ENCODE measurements at regions not wholly inside any gene's neighbourhood (a gene's known extent, or its start where the extent isn't known, plus 50 kb on each side); places are given as distances from the start of the nearest gene placed in this dataset.

DNA sequence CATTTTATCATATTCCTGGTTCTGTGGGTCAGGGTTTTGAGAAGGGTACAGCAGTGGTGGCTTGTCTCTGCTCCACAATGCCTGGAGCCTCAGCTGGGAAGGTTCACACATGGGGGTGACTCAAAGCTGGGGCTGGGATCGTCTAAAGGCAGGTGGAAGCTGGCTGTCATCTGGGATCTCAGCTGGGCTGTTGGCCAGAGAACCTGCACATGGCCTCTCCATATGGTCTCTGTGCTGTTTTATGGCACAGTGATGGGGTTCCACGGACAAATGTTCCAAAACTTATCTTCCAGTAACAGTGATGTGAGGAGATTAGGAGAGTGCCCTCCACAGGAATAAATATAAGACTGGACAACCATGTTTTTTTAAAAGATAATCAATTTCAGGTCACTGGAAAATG lies 191.4 kb downstream of the SS18 start:
- DNase-seq (ENCODE audit: low read depth), result no peak
- TF ChIP-seq, protein P1, sequence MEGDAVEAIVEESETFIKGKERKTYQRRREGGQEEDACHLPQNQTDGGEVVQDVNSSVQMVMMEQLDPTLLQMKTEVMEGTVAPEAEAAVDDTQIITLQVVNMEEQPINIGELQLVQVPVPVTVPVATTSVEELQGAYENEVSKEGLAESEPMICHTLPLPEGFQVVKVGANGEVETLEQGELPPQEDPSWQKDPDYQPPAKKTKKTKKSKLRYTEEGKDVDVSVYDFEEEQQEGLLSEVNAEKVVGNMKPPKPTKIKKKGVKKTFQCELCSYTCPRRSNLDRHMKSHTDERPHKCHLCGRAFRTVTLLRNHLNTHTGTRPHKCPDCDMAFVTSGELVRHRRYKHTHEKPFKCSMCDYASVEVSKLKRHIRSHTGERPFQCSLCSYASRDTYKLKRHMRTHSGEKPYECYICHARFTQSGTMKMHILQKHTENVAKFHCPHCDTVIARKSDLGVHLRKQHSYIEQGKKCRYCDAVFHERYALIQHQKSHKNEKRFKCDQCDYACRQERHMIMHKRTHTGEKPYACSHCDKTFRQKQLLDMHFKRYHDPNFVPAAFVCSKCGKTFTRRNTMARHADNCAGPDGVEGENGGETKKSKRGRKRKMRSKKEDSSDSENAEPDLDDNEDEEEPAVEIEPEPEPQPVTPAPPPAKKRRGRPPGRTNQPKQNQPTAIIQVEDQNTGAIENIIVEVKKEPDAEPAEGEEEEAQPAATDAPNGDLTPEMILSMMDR (conservative IDR thresholded peaks at IDR 0.05; ENCODE audit: control insufficient read depth, insufficient read depth, low read depth, low read length), result no peak
- H3K4me3 ChIP-seq (ENCODE audit: control insufficient read depth, low read depth, low read length), result no peak overlapping the region

DNA sequence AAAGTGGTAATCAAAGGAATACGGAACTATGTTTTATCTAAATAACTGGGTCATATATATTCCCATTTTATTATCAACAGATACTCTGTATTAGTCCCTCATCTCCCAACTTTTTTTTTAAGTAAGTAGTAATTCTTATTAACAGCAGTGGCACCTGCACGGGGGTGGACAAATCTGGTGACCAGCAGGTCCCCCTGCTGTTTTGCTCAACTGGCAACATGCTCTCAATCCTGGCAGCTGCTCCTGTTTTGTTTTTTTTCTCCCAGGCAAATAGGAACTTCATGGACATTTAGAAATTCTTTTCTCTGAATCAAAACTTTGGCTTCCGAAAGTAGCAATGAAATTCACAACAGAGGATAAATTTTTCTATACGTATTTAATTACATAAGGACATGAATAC lies 193.5 kb downstream of the SS18 start:
- DNase-seq (ENCODE audit: low read depth), result no peak
- TF ChIP-seq, protein P1 (conservative IDR thresholded peaks at IDR 0.05; ENCODE audit: control insufficient read depth, insufficient read depth, low read depth, low read length), result no peak
- no peak overlapping the region for H3K4me3 ChIP-seq (ENCODE audit: control insufficient read depth, low read depth, low read length)

DNA sequence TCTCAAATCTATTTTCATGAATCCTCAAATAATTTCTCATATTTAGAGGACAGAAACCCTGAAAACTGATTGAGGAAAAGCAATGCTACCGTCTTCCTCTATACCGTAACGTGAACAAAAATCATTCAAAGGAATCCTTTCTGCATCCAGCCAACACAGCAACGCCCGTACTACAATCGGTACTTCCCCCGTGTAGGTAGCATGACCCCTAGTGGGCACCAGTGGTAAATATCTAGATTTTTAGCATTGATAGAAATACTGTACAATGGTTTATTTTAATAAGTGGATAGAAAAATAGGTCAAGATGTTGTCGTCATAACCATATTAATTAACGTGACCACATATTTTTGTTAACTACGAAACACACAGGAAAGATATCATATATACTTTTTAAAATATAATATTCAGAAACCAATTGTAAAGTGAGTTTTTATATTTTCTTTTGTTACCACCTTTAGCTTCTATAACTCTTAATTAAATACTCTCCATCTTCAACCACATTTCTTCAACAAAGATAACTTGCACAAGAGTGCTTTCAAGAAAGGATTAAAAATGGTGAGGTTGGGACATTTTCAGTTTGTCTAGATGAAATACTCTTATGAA lies 194.1 kb downstream of the SS18 start:
- no peak overlapping the region for H3K4me3 ChIP-seq (ENCODE audit: control insufficient read depth, low read depth, low read length)
- DNase-seq (ENCODE audit: low read depth), result peak; percentile 59
- TF ChIP-seq, protein P1 (conservative IDR thresholded peaks at IDR 0.05; ENCODE audit: control insufficient read depth, insufficient read depth, low read depth, low read length), result peak; percentile 89

DNA sequence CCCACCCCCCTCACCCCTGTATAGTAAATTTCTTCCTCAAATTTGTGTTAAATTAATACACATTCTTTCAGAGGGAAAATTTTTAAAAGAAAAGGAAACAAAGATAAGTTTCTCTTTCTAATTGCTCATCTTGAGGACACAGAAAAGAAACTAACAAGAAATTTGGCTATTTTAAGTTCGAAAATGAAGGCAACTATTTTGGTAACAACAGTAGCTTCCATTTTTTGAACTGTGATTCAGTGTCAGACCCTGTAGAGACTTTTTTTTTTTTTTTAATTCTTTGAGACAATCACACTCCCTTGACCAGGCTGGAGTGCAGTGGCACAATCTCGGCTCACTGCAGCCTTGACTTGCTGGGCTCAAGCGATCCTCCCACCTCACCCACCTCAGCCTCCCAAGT lies 194.9 kb downstream of the SS18 start:
- TF ChIP-seq, protein P1 (conservative IDR thresholded peaks at IDR 0.05; ENCODE audit: control insufficient read depth, insufficient read depth, low read depth, low read length), result no peak
- no peak for DNase-seq (ENCODE audit: low read depth)
- no peak overlapping the region for H3K4me3 ChIP-seq (ENCODE audit: control insufficient read depth, low read depth, low read length)

DNA sequence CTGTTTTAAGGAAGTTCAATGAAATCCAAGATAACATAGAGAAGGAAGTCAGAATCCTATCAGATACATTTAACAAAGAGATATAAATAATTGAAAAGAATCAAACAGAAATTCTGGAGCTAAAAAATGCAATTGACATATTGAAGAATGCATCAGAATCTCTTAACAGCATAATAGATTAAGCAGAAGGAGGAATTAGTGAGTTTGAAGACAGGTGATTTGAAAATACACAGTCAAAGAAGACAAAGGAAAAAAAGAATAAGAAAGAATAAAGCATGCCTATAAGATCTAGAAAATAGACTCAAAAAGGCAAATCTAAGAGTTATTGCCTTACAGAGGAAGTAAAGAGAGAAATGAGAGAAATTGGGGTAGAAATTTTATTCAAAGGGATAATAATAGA lies 204.1 kb downstream of the SS18 start:
- no peak for DNase-seq (ENCODE audit: low read depth)
- TF ChIP-seq, protein P1 (conservative IDR thresholded peaks at IDR 0.05; ENCODE audit: control insufficient read depth, insufficient read depth, low read depth, low read length), result no peak

DNA sequence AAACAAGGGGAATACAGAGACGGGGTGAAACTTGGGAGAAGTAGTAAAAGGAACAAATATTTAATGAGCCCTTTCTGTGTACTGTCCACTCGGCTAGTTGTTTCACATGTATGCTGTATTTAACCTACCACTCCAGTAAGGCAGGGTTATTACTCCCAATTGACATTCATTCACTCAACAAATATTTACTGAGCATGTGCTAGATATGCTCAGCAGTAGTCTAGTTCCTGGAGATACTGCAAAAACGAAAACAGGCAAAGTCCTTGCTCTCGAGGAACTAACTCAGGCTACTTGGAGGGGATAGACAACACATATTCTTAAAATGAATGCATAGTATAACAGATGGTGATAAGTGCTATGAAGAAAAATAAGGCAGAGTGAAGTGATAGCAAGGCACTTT lies 207.3 kb downstream of the SS18 start:
- TF ChIP-seq, protein P1 (conservative IDR thresholded peaks at IDR 0.05; ENCODE audit: control insufficient read depth, insufficient read depth, low read depth, low read length), result no peak
- no peak overlapping the region for H3K4me3 ChIP-seq (ENCODE audit: control insufficient read depth, low read depth, low read length)
- DNase-seq (ENCODE audit: low read depth), result no peak

More for the DNA sequence above, 204.1 kb downstream of the SS18 start:
- no peak overlapping the region for H3K4me3 ChIP-seq (ENCODE audit: control insufficient read depth, low read depth, low read length)

DNA sequence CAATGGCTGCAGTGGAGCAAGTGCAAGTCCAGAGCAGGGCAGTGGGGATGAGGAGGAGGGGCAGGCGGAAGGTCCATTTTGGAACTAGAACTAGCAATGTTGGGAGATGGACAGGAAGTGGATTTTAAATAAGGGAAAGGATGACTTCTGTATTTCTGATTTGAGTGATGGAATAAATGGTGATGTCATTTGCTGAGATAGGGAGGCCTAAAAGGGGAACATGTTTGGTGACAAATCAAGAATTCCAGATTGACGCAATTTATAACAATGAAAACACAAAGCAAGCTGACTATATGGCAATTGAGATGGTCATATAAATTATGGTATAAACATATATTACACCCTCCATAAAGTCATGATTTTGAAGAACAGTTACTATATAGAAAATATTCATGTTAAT lies 209.3 kb downstream of the SS18 start:
- TF ChIP-seq, protein P1 (conservative IDR thresholded peaks at IDR 0.05; ENCODE audit: control insufficient read depth, insufficient read depth, low read depth, low read length), result no peak
- no peak for DNase-seq (ENCODE audit: low read depth)
- H3K4me3 ChIP-seq (ENCODE audit: control insufficient read depth, low read depth, low read length), result no peak overlapping the region

All from fibroblast of mammary gland (primary cell).